GM12878 (cell line): ENCODE measurements at regions not wholly inside any gene's neighbourhood (a gene's known extent, or its start where the extent isn't known, plus 50 kb on each side); places are given as distances from the start of the nearest gene placed in this dataset.

Experiments
- ATAC-seq: fragments of 200-7000 bp; cut with Tn5 transposase; 3 replicates; pipeline ENCODE4 v1.9.1; 2020; ENCODE audit warnings: mild to moderate bottlenecking, moderate library complexity
- BruUV-seq: library from RNA; stranded (reverse); fragments of 400-500 nt; replicated peaks from 2 replicates; lab custom pipeline; 2021; lab: Mats Ljungman, UMichigan
- CTCF ChIA-PET: fragments of 300-600 bp; sonication (Branson Sonifier 250); formaldehyde crosslinking; extraction: SDS; loops from one replicate; lab custom pipeline; 2021; ENCODE audit warnings: inconsistent platforms; lab: Yijun Ruan, JAX
- POLR2A ChIA-PET: fragments of 350-600 bp; formaldehyde crosslinking; extraction: SDS; loops from one replicate; lab custom pipeline; 2021; ENCODE audit warnings: inconsistent platforms; lab: Charles Lee
- RAD21 ChIA-PET: fragments of 300-600 bp; sonication (Branson Sonifier 250); formaldehyde crosslinking; loops from one replicate; lab custom pipeline; 2023; ENCODE audit warnings: antibody characterized with exemption; ENCODE audit not compliant: unreplicated experiment; lab: Charles Lee
- SMC1A ChIA-PET: fragments of 300-600 bp; sonication (Branson Sonifier 250); formaldehyde crosslinking; loops from one replicate; lab custom pipeline; 2023; ENCODE audit not compliant: unreplicated experiment, uncharacterized antibody; lab: Charles Lee
- DNase-seq: peaks from one replicate; pipeline ENCODE4 v3.0.0-alpha.2; 2011; ENCODE audit warnings: low read depth, low spot score
- FAIRE-seq: peaks from 3 replicates; lab custom pipeline; 2011; peaks lifted over from hg19 to GRCh38; lab: Jason Lieb, UNC
- H2AFZ ChIP-seq: 2 replicates; pipeline ENCODE4 v1.6.0; 2011; ENCODE audit warnings: low read depth, low read length, control low read depth; ENCODE audit not compliant: control insufficient read depth
- H3K27ac ChIP-seq: 2 replicates; pipeline ENCODE4 v1.5.1; 2011; ENCODE audit warnings: control low read depth; ENCODE audit not compliant: control insufficient read depth, insufficient read depth
- H3K27me3 ChIP-seq, 2 experiments: replicated peaks in 1 of 2; 2 replicates each; pipeline versions ENCODE4 v1.6.0 to v1.6.1; 2011; ENCODE audit warnings: low read length in 1 of 2; ENCODE audit not compliant: control insufficient read depth in 2 of 2, insufficient read depth in 2 of 2
- H3K36me3 ChIP-seq, 2 experiments: 2 replicates each; pipeline ENCODE4 v1.5.1; 2011; ENCODE audit warnings: low read length in 1 of 2; ENCODE audit not compliant: control insufficient read depth in 2 of 2, insufficient read depth in 2 of 2
- H3K4me1 ChIP-seq: 2 replicates; pipeline ENCODE4 v1.6.1; 2011; ENCODE audit warnings: mild to moderate bottlenecking, low read length, moderate library complexity, mixed read lengths; ENCODE audit not compliant: control insufficient read depth, insufficient read depth
- H3K4me2 ChIP-seq: 2 replicates; pipeline ENCODE4 v1.6.0; 2011; ENCODE audit warnings: control low read depth; ENCODE audit not compliant: control insufficient read depth, insufficient read depth
- H3K4me3 ChIP-seq: fragments of 200-600 bp; sonication (generic); 2 replicates; pipeline ENCODE4 v1.5.1; 2016
- H3K79me2 ChIP-seq: 2 replicates; pipeline ENCODE4 v1.6.0; 2011; ENCODE audit warnings: low read length; ENCODE audit not compliant: control insufficient read depth, insufficient read depth
- H3K9ac ChIP-seq: 2 replicates; pipeline ENCODE4 v1.8.0; 2011; ENCODE audit warnings: low read length, control low read depth, mixed read lengths; ENCODE audit not compliant: control insufficient read depth, insufficient read depth
- H3K9me3 ChIP-seq: replicated peaks from 3 replicates; pipeline ENCODE4 v1.5.1; 2011; ENCODE audit warnings: mild to moderate bottlenecking, low read length; ENCODE audit not compliant: control insufficient read depth, insufficient read depth
- H4K20me1 ChIP-seq: 2 replicates; pipeline ENCODE4 v1.6.0; 2011; ENCODE audit not compliant: control insufficient read depth, insufficient read depth
- DPF2 ChIP-seq: fragments of 450-650 bp; IDR thresholded peaks from 2 replicates; pipeline ENCODE4 v1.6.1; 2017; ENCODE audit warnings: mild to moderate bottlenecking
- EGR1 ChIP-seq, 2 experiments: IDR thresholded peaks; 1 replicate in 1 of 2; 2 replicates in 1 of 2; pipeline ENCODE4 v1.6.1; 2011 to 2012; ENCODE audit warnings: low read depth in 2 of 2, low read length in 2 of 2, borderline replicate concordance in 1 of 2, mild to moderate bottlenecking in 1 of 2, moderate library complexity in 1 of 2
- ESRRA ChIP-seq: IDR thresholded peaks from 2 replicates; pipeline ENCODE4 v1.6.1; 2012; ENCODE audit warnings: mild to moderate bottlenecking, low read length, improper control_type of control experiment
- IKZF2 ChIP-seq, 2 experiments: fragments of 450-650 bp; IDR thresholded peaks; 2 replicates each; pipeline ENCODE4 v1.6.1; 2017; ENCODE audit warnings: mild to moderate bottlenecking in 2 of 2, moderate library complexity in 2 of 2
- KDM1A ChIP-seq: fragments of 200-600 bp; sonication (generic); IDR thresholded peaks from 2 replicates; pipeline ENCODE4 v1.6.1; 2016; ENCODE audit warnings: borderline replicate concordance
- NFYB ChIP-seq: IDR thresholded peaks from 2 replicates; pipeline ENCODE4 v1.6.1; 2011; ENCODE audit warnings: low read depth, mild to moderate bottlenecking, low read length, improper control_type of control experiment, moderate library complexity; ENCODE audit not compliant: insufficient read depth
- RAD21 ChIP-seq: IDR thresholded peaks from 2 replicates; pipeline ENCODE4 v1.6.1; 2011; ENCODE audit warnings: mild to moderate bottlenecking, low read depth, low read length, moderate library complexity; ENCODE audit not compliant: insufficient read depth
- RB1 ChIP-seq: fragments of 450-650 bp; formaldehyde crosslinking; IDR thresholded peaks from 2 replicates; pipeline ENCODE4 v1.6.1; 2017; ENCODE audit warnings: mild to moderate bottlenecking, borderline replicate concordance
- RUNX3 ChIP-seq: IDR thresholded peaks from 2 replicates; pipeline ENCODE4 v1.6.1; 2012; ENCODE audit warnings: low read length, inconsistent platforms
- SPI1 ChIP-seq: IDR thresholded peaks from 2 replicates; pipeline ENCODE4 v1.6.1; 2011; ENCODE audit warnings: low read depth, mild to moderate bottlenecking, low read length, moderate library complexity, borderline replicate concordance; ENCODE audit not compliant: insufficient read depth
- TAF1 ChIP-seq: IDR thresholded peaks from 2 replicates; pipeline ENCODE4 v1.6.1; 2011; ENCODE audit warnings: mild to moderate bottlenecking, low read depth, low read length, borderline replicate concordance
- ZZZ3 ChIP-seq: IDR thresholded peaks from 2 replicates; pipeline ENCODE4 v1.6.1; 2011; ENCODE audit warnings: low read depth; ENCODE audit not compliant: control insufficient read depth, insufficient read length
- WGBS: methylation state at CpG from one replicate; pipeline ENCODE4 v1.1.6; 2016; ENCODE audit warnings: low lambda C conversion rate; ENCODE audit not compliant: insufficient replicate concordance, insufficient coverage; ENCODE audit errors: missing lambda C conversion rate; 5-methylcytosine and 5-hydroxymethylcytosine counted together
- in situ Hi-C: fragments of 300-500 bp; cut with MboI; formaldehyde crosslinking; loops from 9 replicates; pipeline ENCODE4 v1.14.3; 2018; ENCODE audit warnings: mixed read lengths
- intact Hi-C: fragments of 100-400 bp; cut with micrococcal nuclease; formaldehyde crosslinking; loops from one replicate; pipeline ENCODE4 v1.14.2; 2022; ENCODE audit not compliant: unreplicated experiment
- TF ChIP-seq, protein P1 (sequence below): IDR thresholded peaks from 2 replicates; pipeline ENCODE4 v1.6.1; 2011; ENCODE audit warnings: low read depth, low read length, improper control_type of control experiment, borderline replicate concordance
- TF ChIP-seq, protein P2 (sequence below): fragments of 450-650 bp; IDR thresholded peaks from 2 replicates; pipeline ENCODE4 v1.6.1; 2016; ENCODE audit warnings: mild to moderate bottlenecking

DNA sequence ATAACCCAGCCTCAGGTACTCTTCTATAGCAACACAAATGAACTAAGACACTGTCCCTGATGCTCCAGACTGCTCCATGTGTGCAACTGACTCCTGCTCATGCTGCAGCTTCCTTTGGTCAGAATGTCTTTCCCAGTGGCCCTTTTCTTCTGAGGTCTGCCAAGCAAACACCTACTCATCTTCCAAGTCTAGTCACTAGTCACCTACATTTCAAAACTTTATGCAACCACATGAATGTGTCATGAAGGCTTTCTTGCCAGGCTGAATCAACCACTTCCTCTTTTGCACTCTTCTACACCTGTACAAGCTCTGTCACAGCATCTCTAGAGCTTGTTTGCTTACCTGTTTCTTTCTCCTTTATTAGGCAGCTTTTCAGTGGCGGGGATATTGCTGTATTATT lies 75.8 kb downstream of the LSMEM1 start (continued):
- TF ChIP-seq, protein P1, sequence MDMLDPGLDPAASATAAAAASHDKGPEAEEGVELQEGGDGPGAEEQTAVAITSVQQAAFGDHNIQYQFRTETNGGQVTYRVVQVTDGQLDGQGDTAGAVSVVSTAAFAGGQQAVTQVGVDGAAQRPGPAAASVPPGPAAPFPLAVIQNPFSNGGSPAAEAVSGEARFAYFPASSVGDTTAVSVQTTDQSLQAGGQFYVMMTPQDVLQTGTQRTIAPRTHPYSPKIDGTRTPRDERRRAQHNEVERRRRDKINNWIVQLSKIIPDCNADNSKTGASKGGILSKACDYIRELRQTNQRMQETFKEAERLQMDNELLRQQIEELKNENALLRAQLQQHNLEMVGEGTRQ, result no peak
- TF ChIP-seq RAD21, result no peak
- peak; percentile 80 for TF ChIP-seq RUNX3
- TF ChIP-seq RB1, result no peak
- 0 out of 2 replicates have a peak, but pooled peaks have one; percentile 25 for TF ChIP-seq DPF2
- no peak for TF ChIP-seq NFYB
- TF ChIP-seq ESRRA, result no peak
- peak; percentile 28 to 51; a peak in 2 of 4 replicates for TF ChIP-seq IKZF2 (IDR thresholded peaks at IDR 0.05)
- TF ChIP-seq KDM1A, result no peak
- peak; percentile 96 for TF ChIP-seq SPI1
- TF ChIP-seq TAF1, result no peak
- no peak for TF ChIP-seq EGR1 (IDR thresholded peaks at IDR 0.05; ENCODE audit: borderline replicate concordance in 1 of 2, low read depth in 2 of 2, low read length in 2 of 2)
- TF ChIP-seq, all 136 proteins: peak for 7

DNA sequence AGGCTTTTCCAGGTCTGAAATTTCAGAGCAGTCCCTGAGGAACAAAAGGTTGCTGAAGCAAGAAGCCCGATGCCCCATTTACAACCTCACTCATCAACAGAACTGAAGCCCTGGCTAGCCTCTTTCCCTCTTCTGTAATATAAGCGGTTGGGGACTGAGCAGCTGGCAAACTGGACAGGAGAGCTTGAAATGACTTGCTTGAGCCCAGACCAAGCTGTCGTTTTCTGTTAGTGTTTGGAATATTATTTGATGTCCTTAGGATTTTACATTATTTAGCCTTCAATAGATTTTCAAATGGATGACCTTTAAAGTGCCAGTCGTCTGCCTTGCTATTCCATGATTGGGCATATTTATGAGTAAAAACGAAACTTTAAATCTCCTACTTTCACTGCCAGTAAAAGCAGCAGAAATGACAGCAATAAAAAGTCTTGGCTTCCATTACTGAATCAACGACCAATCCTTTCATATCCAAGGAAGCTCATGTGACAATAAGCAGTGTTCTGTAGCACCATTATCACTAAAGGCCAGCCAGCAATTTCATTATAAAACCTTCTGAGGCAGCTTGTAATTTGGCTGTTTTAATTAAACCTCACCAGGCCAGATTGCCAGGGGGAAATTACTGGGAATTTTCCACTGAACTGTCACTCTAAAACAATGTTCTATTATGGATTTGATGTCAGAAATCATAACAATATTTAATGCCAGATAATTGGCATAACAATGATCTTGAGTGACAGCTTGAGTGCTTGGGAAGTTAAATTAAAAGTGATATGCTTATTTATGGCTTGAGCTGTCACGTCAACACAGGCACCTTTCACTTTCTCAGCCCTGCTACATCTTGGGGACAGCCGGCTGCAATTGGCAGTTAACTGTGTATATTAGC lies 85.9 kb downstream of the LSMEM1 start:
- WGBS, result 19% methylated on average over 8 of the region's 8 CpGs
- ChIA-PET RAD21 (interaction anchor here (1.2 kb wide), 1 partner anchor 16 kb away, joined by 3 read pairs; no protein-coding TSS in a partner anchor), CTCF (interaction anchor here (1.2 to 1.6 kb wide), 2 partner anchors 16 to 593 kb away, joined by 3 read pairs; no protein-coding TSS in a partner anchor), SMC1A (interaction anchor here (1.3 kb wide), 1 partner anchor 17 kb away, joined by 5 read pairs; no protein-coding TSS in a partner anchor), POLR2A (no interaction called here)
- Histone ChIP-seq H3K9me3 (no peaks in the 10 kb centered on the region), H3K4me1 (no peaks in the 10 kb centered on the region), H3K9ac (no peak overlapping the region), H4K20me1 (no peaks in the 10 kb centered on the region), H3K27ac (no peak overlapping the region), H3K4me3 (no peak overlapping the region), H3K36me3 (no peaks in the 10 kb centered on the region), H2AFZ (no peak overlapping the region), H3K79me2 (no peaks in the 10 kb centered on the region), H3K4me2 (no peak overlapping the region), H3K27me3 (no peaks in the 10 kb centered on the region)
- ATAC-seq, result no peak
- no peak for DNase-seq
- FAIRE-seq, result no peak
- TF ChIP-seq ZZZ3, result no peak
- TF ChIP-seq, protein P2, sequence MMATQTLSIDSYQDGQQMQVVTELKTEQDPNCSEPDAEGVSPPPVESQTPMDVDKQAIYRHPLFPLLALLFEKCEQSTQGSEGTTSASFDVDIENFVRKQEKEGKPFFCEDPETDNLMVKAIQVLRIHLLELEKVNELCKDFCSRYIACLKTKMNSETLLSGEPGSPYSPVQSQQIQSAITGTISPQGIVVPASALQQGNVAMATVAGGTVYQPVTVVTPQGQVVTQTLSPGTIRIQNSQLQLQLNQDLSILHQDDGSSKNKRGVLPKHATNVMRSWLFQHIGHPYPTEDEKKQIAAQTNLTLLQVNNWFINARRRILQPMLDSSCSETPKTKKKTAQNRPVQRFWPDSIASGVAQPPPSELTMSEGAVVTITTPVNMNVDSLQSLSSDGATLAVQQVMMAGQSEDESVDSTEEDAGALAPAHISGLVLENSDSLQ, result 0 out of 2 replicates have a peak, but pooled peaks have one; percentile 38
- intact Hi-C loops (no loop called here), in situ Hi-C loops (no loop called here)
- no TSS peak for BruUV-seq
